ENCODE measurements at regions not wholly inside any gene's neighbourhood (a gene's known extent, or its start where the extent isn't known, plus 50 kb on each side); places are given as distances from the start of the nearest gene placed in this dataset.
"Not testable (repeated sequence)": the region's sequence is repeated elsewhere in the genome, so short reads cannot be mapped to it uniquely, and the experiment has no call there.

DNA sequence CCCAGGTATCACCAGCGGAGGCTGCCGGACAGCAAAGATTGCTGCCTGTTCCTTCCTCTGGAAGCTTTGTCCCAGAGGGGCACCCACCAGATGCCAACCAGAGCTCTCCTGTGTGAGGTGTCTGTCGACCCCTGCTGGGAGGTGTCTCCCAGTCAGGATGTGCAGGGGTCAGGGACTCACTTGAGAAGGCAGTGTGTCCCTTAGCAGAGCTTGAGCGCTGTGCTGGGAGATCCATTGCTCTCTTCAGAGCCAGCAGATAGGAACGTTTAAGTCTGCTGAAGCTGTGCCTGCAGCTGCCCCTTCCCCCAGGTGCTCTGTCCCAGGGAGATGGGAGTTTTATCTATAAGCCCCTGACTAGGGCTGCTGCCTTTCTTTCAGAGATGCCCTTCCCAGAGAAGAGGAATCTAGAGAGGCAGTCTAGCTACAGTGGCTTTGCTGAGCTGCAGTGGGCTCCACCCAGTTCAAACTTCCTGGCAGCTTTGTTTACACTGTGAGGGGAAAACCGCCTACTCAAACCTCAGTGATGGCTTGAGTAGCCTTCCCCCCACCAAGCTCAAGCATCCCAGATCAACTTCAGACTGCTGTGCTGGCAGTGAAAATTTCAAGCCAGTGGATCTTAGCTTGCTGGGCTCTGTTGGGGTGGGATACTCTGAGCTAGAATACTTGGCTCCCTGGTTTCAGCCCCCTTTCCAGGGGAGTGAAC, 253.7 kb downstream of the SPATA31A6 start:
- ATAC-seq: not testable (repeated sequence)

DNA sequence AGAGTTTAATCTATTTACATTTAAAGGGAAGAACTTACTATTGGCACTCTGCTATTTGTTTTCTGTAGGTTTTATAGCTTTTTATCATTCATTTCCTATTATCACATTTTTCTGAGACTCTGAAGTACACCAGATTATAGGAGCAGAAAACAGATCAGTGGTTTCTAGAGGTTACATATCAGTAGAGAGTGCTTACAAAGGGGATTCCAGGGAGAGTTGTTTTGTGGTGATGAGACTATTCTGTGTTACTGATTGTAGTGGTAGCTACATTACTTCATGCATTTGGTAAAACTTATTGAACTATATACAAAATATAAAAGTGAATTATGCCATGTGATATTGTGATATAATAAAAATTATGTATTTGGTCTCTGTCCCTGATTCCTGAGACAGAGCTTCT, 259.2 kb downstream of the SPATA31A6 start:
- ATAC-seq: not testable (repeated sequence)

DNA sequence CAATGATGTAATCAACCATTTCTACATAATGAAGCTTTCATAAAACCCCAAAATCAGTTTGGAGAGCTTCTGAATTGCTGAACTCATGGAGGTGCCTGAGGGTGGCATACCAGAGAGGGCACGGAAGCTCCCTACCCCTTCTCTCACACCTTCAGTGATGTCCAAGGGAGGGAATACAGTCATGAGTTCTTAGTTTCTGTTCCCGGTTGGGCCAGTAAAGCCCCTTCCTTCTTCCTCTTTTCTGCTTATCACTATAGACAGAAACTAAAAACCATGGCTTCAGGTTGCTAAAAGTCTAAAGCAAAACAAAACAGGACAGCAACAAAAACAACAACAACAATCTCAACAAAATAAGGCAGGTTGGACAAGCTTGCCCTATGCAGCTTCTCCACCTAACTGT, 260.0 kb downstream of the SPATA31A6 start:
- ATAC-seq: not testable (repeated sequence)

DNA sequence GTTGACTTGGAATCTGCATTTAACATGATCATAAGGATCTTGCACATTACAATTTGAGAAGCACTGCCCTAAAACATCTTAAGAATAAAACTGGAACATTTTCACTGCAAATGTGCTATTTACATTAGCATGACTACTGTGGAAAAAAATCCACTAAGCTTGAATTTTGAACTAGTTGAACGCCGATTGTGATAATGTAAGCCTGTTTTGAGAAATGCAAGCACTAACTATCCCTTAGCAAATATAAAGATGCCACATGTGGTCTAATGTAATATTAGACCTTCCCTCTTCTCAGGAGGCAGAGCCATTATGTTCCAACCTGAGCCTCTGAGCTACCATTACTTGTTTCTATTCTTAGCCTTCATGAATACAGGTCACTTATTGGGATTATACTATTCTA, 278.0 kb downstream of the SPATA31A6 start:
- ATAC-seq: not testable (repeated sequence)

DNA sequence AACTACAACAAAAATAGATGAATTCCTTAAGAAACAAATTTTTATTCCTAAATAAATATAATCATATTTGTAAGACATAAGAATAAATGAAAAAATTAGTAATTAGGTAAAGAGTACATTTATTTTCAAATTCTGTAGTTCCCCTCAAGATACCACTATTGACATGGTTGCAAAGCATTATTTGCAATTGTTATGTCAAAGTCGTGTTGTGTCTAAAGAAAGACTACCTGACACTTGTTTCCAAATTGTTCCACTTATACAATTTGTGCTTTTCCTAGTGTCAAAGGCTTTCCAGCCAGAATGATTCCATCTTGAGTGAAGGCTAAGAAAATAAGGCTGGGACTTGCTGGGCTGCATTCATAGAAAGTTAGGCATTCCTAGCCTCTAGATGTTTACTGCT, 278.4 kb downstream of the SPATA31A6 start:
- ATAC-seq: not testable (repeated sequence)

DNA sequence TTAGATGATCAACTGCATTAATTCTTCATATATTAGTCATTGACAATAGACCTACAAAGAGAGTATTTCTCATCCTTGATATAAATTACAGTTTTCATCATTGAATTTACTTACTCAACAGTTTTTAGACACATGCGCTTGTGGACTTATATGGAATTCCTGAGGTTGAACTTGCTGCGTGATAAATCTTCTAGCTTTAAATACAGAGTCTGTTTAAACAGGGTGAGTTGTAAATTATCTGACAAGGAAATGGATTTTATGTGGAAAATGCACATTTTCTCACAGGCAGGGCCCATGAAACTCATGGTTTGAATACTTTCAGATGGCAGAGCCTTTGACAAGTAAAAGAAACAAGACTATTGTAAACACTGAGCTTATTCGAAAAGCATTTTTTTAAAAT, 280.5 kb downstream of the SPATA31A6 start:
- not testable (repeated sequence) for ATAC-seq

DNA sequence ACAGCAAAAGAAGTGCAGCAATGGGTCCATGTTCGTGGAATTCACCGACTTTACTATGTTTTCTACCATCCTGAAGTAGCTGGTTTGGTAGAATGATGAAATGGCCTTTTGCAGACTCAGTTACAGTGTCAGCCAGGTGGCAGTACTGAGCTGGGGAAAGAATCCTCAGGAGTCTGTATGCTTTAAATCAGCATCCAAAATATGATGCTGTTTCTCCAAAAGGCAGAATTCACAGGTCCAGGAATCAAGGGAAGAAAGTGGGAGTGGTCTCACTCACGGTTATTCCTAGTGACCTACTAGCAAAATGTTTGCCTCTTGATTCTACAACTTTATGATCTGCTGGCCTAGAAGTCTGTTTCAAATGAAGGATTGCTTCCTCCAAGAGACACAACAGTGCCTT, 287.1 kb downstream of the SPATA31A6 start:
- not testable (repeated sequence) for ATAC-seq

DNA sequence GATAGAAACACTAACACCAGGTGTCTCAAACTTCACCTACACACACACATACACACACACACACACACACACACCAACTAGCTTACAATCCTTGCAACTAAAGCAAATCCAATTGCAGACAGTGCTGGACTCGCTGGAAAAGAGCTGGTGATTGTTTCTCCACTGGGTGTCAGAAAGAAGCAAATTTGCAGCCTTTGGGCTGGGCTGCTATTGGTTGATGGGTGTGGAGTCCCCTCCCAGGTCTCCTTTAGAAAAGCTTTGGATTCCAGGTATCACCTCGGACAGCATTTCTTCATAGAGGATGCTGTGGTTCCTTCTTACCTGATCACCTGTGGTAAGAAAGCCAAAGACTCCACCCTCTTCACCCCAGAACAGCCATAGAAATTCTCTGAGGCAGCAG, 307.5 kb downstream of the SPATA31A6 start:
- ATAC-seq: peak in 1 of 2 donors; percentile 25

DNA sequence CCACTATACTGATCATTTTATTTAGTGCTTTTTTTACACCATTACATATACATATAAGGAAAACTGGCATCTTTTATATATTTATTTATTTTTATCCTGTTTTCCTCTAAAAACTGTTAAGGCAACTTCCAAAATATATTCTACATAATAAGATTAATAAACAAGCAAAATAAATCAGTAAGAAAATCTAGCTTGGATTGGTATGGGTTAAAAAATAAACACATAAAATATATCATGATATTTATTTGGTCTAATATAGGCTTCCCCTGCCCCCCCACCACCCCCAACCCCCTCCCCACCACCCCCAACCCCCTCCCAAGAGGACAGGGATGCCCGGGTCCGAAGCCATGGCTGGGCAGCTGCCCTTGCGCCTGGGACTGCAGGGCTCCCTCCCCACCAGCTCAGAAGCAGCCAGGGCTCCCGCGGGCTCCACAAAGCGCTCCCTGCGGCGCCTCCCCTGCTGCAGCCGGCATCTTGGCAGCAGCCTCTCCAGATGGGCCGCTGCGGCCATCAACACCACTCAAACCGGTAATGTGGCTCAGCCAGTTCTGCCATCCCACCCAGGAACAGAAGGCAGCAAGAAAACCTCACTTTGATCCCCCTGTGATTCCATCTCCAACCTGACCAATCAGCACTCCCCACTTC, 319.3 kb downstream of the SPATA31A6 start:
- ATAC-seq: not testable (repeated sequence)

DNA sequence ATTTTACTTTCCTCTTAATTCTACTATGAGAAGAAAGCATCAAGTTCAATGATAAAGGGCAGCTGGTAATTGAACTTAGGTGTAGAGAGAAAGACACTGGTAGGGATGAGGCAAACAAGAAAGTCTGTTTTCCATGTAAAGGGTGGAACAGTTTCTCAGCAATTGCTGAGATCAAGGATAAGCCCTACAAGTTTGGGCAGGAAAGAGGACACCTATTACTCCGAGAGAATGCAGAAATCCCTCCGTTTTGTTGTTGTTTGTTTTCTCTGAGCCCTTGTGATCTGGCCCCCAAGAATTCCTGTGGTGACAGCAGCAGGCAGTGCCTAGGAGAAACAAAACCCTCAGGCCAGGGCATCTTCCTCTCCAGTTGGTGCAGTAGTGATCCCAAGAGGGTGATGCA, 324.7 kb downstream of the SPATA31A6 start:
- not testable (repeated sequence) for ATAC-seq

DNA sequence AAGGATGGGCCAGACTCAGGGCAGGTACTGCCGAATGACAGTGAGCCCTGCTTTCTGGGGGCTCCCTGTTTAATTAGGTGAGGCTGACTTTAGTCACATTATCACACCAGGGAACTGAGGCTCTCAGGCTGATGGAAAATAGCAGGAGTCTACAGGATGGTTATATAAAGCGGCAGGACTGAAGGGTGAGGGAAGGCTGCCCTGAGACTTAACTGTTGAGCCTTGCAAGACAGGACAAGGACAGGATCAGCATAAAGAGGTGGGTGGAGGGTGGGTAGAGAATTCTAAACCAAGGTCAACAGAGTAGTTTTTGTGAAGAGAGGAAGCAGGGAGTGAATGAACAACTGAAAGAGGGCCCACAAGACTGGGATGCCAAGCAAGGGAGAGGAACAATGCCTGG, 330.1 kb downstream of the SPATA31A6 start:
- ATAC-seq: not testable (repeated sequence)

DNA sequence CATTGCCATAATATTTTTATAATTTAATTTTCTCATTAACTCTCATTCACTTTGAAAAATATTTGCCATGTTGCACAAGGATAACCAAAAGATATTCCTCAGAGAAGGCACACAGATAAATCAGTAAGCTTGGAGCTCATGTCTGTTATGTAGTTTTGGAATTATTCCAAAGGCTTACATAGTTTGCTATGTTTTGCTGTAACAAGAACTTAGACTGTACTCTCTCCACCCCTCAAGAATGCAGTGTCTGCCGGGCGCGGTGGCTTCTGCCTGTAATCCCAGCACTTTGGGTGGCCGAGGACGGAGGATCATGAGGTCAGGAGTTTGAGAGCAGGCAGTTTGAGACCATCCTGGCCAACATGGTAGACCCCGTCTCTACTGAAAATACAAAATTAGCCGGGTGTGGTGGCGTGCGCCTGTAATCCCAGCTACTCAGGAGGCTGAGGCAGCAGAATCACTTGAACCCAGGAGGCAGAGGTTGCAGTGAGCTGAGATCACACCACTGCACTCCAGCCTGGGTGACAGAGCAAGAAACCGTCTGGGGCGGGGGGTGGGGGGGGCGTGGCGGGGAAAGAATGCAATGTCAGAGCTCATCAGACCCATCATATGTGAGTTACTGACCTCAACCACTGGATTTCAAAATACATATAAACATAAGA, 351.0 kb downstream of the SPATA31A6 start:
- ATAC-seq: not testable (repeated sequence)

DNA sequence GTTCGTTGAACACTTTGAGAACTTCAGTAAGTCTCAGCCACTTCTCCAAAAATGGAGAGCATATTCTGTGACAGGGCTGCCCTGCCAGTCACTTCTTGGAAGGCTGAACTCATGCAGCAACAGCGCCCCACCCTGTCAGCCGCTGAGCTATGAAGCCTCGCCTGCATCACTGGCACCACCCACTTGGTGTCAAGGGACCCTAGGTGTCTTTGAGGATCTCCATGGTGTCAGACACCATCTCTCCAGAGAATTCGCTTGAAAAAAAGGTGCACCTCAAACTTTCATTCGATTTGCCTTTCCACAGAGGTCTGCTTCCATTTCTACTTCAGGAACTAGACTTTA, 351.5 kb downstream of the SPATA31A6 start:
- ATAC-seq: not testable (repeated sequence)

DNA sequence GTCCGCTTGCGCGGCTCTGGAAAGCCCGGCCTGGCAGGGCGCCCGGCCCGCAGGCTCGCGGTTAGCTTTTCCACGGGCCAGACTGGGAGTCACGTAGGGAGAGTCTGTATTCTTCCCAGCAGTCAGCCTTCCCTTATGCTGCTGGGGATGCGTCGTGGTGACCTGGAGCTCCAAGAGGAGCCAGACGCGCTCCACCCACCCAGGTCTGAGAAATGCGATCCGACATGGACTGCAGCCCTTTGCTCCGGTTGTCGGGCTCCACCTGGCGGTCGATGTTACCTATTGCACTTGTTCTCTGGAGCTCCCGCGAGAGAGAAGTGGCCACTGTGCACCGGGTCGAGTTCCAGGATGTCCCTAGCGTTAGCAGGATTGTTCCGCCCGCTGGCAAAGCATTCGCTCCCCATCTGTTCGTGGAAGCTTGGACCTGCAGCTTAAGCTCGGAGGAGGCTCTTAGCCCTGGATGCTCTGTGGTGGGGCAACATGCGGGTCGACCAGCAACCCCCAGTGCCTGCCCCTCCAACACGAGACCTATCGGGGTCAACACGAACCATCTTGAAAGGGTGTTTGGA, 367.4 kb downstream of the SPATA31A6 start:
- ATAC-seq: not testable (repeated sequence)

DNA sequence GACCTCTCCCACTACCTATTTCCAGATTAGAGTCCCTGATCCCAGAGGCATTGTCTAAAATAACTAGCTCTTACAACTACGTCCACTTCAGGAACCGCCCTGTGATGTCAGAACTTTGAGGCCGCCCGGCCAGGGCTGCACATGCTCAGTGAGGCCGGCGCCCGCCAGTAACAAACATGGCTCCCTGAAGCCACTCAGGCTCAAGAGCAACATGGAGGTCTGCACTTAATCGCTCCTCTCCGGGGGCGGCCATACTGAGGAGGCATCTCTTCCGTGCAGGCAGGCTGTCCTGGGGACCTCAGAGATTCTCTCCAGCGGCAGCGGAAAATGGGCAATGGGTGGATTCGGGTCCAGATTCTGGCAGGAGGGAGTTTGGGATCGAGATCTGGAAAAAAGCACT, 385.1 kb downstream of the SPATA31A6 start:
- ATAC-seq: not testable (repeated sequence)

DNA sequence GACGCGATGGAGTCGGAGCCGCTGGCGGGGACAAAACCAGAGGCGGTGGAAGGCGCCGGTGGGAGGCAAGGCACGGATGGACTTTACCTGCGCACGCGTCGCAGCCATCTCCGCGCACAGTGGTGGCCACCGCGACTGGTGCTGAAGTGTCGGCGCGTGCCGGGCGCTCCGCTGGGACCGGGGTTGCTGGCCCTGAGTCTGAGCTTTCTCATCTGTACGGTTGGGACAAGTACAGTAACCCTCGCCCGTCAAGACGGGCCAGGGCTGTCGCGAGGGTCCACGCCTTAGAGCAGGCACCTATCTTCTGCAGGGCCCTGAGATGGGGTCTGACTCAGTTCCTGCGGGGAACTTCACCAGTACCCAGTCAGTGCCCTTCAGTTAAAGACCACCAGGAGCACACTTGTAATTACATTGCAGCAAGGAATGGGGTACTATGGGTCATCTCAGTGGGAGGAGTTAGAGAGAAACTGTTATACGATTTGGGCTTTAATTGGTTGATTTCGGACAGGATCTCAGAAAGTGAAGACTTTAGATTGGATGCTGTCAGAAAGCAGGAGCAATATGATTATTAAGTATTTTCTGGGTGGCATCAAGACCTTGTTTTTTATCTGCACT, 385.6 kb downstream of the SPATA31A6 start:
- not testable (repeated sequence) for ATAC-seq

DNA sequence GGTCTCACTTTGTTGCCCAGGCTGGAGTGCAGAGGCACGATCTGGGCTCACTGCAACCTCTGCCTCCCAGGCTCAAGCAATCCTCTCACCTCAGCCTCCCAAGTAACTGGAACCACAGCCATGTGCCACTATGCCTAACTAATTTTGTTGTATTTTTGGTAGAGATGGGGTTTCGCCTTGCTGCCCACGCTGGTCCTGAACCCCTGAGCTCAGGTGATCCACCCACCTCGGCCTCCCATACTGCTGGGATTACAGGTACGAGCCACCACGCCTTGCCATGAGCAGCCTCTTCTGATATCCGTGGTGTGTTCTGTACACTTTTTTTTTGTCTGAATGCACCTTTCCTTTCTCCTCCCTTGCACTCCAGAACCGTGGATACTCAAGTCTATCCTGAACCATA, 394.4 kb downstream of the SPATA31A6 start:
- ATAC-seq: not testable (repeated sequence)
